ENCODE measurements at regions not wholly inside any gene's neighbourhood (a gene's known extent, or its start where the extent isn't known, plus 50 kb on each side); places are given as distances from the start of the nearest gene placed in this dataset.
"Not testable (repeated sequence)": the region's sequence is repeated elsewhere in the genome, so short reads cannot be mapped to it uniquely, and the experiment has no call there.

DNA sequence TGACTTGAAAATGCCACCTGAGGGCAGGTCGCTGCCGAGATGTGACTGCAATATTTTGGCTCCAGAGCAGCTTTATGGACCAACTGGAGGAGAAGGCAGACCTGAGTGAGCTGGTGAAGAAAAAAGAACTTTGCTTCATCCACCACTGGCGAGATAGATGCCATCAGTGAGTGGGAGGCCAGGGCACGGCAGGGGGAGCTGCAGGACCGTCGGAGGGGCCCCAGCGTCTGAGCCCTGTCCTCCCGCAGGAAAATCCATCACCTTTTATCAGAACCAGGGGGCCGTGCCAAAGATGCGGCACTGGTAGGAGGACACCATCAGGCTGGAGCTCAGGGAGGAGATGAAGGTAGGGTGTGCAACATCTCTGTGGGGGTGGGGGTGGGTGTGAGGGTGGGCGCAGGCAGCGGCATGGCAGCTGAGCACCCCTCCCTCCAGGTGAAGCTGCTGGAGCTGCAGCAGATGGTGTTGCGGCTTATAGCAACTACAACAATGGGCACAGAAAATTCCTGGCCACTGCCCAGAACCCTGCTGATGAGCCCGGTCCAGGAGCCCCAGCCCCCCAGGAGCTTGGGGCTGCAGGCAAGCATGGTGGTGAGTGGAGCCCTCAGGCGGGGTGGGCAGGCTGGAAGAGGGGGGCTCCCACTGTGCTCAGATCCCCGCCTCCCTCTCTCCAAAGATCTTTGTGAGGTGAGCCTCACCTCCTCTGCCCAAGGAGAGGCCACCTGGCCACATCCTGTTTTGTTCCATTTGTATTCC is 102.4 kb upstream of the FAN1 start:
- DNase-seq: peak in 1 of 4 donors; percentile 12
- H3K4me3 ChIP-seq; H3K27me3 ChIP-seq; H3K36me3 ChIP-seq (replicated peaks in 1 of 2; ENCODE audit: insufficient read depth in 1 of 2, low read depth in 2 of 2); H3K27ac ChIP-seq; intact Hi-C loops (cut with DNase I); H3K4me1 ChIP-seq; ATAC-seq; H3K9me3 ChIP-seq: not testable (repeated sequence)
- 32 to 41% methylated on average over 14 to 15 of the region's 16 CpGs for WGBS, 2 donors
- TF ChIP-seq, protein P1, sequence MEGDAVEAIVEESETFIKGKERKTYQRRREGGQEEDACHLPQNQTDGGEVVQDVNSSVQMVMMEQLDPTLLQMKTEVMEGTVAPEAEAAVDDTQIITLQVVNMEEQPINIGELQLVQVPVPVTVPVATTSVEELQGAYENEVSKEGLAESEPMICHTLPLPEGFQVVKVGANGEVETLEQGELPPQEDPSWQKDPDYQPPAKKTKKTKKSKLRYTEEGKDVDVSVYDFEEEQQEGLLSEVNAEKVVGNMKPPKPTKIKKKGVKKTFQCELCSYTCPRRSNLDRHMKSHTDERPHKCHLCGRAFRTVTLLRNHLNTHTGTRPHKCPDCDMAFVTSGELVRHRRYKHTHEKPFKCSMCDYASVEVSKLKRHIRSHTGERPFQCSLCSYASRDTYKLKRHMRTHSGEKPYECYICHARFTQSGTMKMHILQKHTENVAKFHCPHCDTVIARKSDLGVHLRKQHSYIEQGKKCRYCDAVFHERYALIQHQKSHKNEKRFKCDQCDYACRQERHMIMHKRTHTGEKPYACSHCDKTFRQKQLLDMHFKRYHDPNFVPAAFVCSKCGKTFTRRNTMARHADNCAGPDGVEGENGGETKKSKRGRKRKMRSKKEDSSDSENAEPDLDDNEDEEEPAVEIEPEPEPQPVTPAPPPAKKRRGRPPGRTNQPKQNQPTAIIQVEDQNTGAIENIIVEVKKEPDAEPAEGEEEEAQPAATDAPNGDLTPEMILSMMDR (IDR thresholded peaks at IDR 0.05): peak in 3 of 7 experiments; percentile 19 to 46 (median 30)

- H3K36me3 ChIP-seq (replicated peaks in 1 of 2; ENCODE audit: insufficient read depth in 1 of 2, low read depth in 2 of 2); H3K27ac ChIP-seq; H3K4me3 ChIP-seq; H3K9me3 ChIP-seq; intact Hi-C loops (cut with DNase I); H3K4me1 ChIP-seq; H3K27me3 ChIP-seq; ATAC-seq; DNase-seq: not testable (repeated sequence)
- 85 to 94% methylated on average over 2 of the region's 2 CpGs for WGBS, 2 donors
Measured at GRCh38 chr15:30802001-30802400, 101.7 kb upstream of the FAN1 start.

DNA sequence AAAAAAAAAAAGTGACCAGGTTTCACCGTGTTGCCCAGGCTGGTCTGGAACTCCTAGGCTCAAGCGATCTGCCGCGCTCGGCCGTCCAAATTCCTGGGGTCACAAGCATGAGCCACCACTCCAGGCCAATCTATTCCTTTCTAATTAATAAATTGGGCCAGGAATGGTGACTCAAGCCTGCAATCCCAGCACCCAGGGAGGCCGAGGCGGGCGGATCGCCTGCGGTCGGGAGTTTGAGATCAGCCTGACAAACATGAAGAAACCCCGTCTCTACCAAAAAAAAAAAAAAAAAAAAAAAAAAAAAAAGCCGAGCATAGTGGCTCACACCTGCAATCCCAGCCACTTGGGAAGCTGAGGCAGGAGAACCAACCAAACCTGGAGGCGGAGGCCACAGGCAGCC is 100.0 kb upstream of the FAN1 start:
- 93 to 95% methylated on average over 11 to 13 of the region's 15 CpGs for WGBS, 2 donors
- H3K9me3 ChIP-seq; intact Hi-C loops (cut with DNase I): not testable (repeated sequence)

GRCh38 chr15:30816430-30816829 is 87.3 kb upstream of the FAN1 start:
- no peak for DNase-seq
- ATAC-seq: no peak
- Histone ChIP-seq H3K27ac (no peak overlapping the region), H3K4me1 (no peaks in the 10 kb centered on the region), H3K27me3 (no peaks in the 10 kb centered on the region), H3K4me3 (no peak overlapping the region), H3K9me3 (no peaks in the 10 kb centered on the region), H3K36me3 (replicated peaks in 1 of 2; ENCODE audit: insufficient read depth in 1 of 2, low read depth in 2 of 2) (no peaks in the 10 kb centered on the region)
- intact Hi-C loops (cut with DNase I): no loop called here
- TF ChIP-seq, protein P1 (IDR thresholded peaks at IDR 0.05): no peak
- no peak for TF ChIP-seq POLR2A (IDR thresholded peaks at IDR 0.05)
- 86 to 94% methylated on average over 19 of the region's 19 CpGs for WGBS, 2 donors

More for the DNA sequence above, 100.0 kb upstream of the FAN1 start:
- H3K27me3 ChIP-seq; H3K36me3 ChIP-seq (replicated peaks in 1 of 2; ENCODE audit: insufficient read depth in 1 of 2, low read depth in 2 of 2); ATAC-seq; H3K4me3 ChIP-seq; DNase-seq; H3K4me1 ChIP-seq; H3K27ac ChIP-seq: not testable (repeated sequence)

DNA sequence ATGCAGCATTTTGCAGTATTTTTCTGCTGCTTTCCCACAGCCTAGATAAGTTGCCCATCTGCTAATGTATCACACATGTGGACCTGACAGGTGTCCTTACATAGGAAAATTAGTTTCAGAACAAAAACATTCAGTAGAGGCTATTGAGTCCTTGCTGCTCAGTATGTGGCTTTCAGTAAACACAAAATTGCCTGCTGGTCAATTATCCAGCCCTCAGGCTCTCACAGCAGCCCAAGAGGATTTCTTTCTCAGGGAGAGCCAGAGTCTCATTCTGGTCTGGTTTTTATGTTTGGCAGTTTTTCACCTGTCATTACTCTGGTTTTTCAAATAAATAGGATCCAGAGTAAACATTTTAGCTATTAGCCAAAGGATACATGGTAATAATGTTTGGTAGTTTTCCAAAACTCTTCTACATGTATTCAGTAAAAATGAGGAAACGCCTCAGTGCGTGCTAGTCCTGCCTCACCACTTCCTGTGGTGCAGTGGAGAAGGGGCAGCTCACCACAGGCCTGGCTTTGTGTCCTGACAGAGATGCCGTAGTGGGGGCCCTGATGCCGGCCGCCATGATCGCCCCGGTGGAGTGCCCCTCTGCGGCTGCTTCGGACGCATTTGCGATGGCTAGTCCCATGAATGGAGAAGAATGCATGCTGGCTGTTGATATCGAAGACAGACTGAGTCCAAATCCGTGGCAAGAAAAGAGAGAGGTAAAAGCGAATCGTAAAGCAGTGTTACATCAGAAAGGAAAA is 80.5 kb upstream of the FAN1 start:
- peak in 1 of 4 donors; percentile 31 for DNase-seq
- H3K27ac ChIP-seq; ATAC-seq; H3K27me3 ChIP-seq; H3K36me3 ChIP-seq (replicated peaks in 1 of 2; ENCODE audit: insufficient read depth in 1 of 2, low read depth in 2 of 2); H3K4me3 ChIP-seq; H3K9me3 ChIP-seq; H3K4me1 ChIP-seq; intact Hi-C loops (cut with DNase I): not testable (repeated sequence)
- 83 to 86% methylated on average over 15 of the region's 15 CpGs for WGBS, 2 donors

GRCh38 chr15:30824518-30825195 is 79.1 kb upstream of the FAN1 start:
- Histone ChIP-seq H3K27me3 (no peaks in the 10 kb centered on the region), H3K36me3 (replicated peaks in 1 of 2; ENCODE audit: insufficient read depth in 1 of 2, low read depth in 2 of 2) (no peaks in the 10 kb centered on the region), H3K9me3 (no peaks in the 10 kb centered on the region), H3K4me1 (no peaks in the 10 kb centered on the region), H3K4me3 (no peak overlapping the region), H3K27ac (no peak overlapping the region)
- intact Hi-C loops (cut with DNase I): no loop called here
- no peak for ATAC-seq
- 55 to 66% methylated on average over 14 of the region's 14 CpGs for WGBS, 2 donors
- TF ChIP-seq POLR2A (IDR thresholded peaks at IDR 0.05): no peak
- TF ChIP-seq, protein P1 (IDR thresholded peaks at IDR 0.05): no peak
- no peak for DNase-seq
